Stimulated activated CD4-positive, alpha-beta T cell treated with anti-CD3 and anti-CD28 coated beads, Interleukin-15, amount 100 ng/mL, for 1 hour (primary cell): ENCODE measurements at regions not wholly inside any gene's neighbourhood (a gene's known extent, or its start where the extent isn't known, plus 50 kb on each side); places are given as distances from the start of the nearest gene placed in this dataset.
A peak's percentile ranks its signal among the peaks of the same experiment; 100 is the strongest.

Experiments used
- DNase-seq, 2 donors: peaks; one replicate each; pipeline ENCODE4 v3.0.0-alpha.2; 2020; ENCODE audit warnings: low read depth in 1 of 2, low spot score in 1 of 2

GRCh38 chr6:225121-225721, 67.1 kb upstream of the DUSP22 start:
- peak; percentile 26 to 61 for DNase-seq

- no peak for DNase-seq
Measured at GRCh38 chr6:225907-226306, 66.4 kb upstream of the DUSP22 start.

GRCh38 chr6:226516-227073, 65.7 kb upstream of the DUSP22 start:
- no peak for DNase-seq

- DNase-seq: no peak
Measured at GRCh38 chr6:227074-227782, 65.1 kb upstream of the DUSP22 start.

GRCh38 chr6:227812-228338, 64.4 kb upstream of the DUSP22 start:
- no peak for DNase-seq

GRCh38 chr6:228881-229651, 63.2 kb upstream of the DUSP22 start:
- no peak for DNase-seq

GRCh38 chr6:231779-232178, 60.5 kb upstream of the DUSP22 start:
- no peak for DNase-seq

GRCh38 chr6:232982-233640, 59.2 kb upstream of the DUSP22 start:
- no peak for DNase-seq

- no peak for DNase-seq
Measured at GRCh38 chr6:234706-235372, 57.4 kb upstream of the DUSP22 start.

- peak in 1 of 2 donors; percentile 26 for DNase-seq
Measured at GRCh38 chr6:235763-236360, 56.4 kb upstream of the DUSP22 start.

GRCh38 chr6:236519-236918, 55.8 kb upstream of the DUSP22 start:
- no peak for DNase-seq

GRCh38 chr6:240151-240550, 52.1 kb upstream of the DUSP22 start:
- DNase-seq: no peak

GRCh38 chr6:241336-241865, 50.9 kb upstream of the DUSP22 start:
- DNase-seq: no peak
